Motor neuron (in vitro differentiated cells): ENCODE measurements at regions not wholly inside any gene's neighbourhood (a gene's known extent, or its start where the extent isn't known, plus 50 kb on each side); places are given as distances from the start of the nearest gene placed in this dataset.

Source experiments
- ATAC-seq, 8 experiments: fragments of 200-7000 bp; cut with Tn5 transposase; replicated peaks in 6 of 8; 2 replicates each; pipeline ENCODE4 v1.8.0; 2021; ENCODE audit warnings: mild to moderate bottlenecking in 8 of 8, moderate library complexity in 8 of 8
- H3K27ac ChIP-seq, 2 donors: fragments of 250-450 bp; sonication (Bioruptor Pico); 2 replicates each; pipeline ENCODE4 v1.9.0; 2021; ENCODE audit warnings: antibody characterized with exemption in 2 of 2, mild to moderate bottlenecking in 2 of 2, moderate library complexity in 1 of 2
- H3K4me1 ChIP-seq, 2 donors: fragments of 250-450 bp; sonication (Bioruptor Pico); replicated peaks in 1 of 2; 2 replicates each; pipeline ENCODE4 v1.6.1; 2021; ENCODE audit warnings: antibody characterized with exemption in 2 of 2, mild to moderate bottlenecking in 2 of 2, moderate library complexity in 1 of 2
- H3K4me3 ChIP-seq, 5 donors: fragments of 250-450 bp; sonication (Bioruptor Pico); 2 replicates each; pipeline ENCODE4 v1.9.0; 2021; ENCODE audit warnings: antibody characterized with exemption in 5 of 5, mild to moderate bottlenecking in 5 of 5, moderate library complexity in 4 of 5
- WGBS, 10 experiments: fragments of 450-650 bp; shearing (Covaris generic); methylation state at CpG; one replicate each; pipeline ENCODE4 v1.0.0; 2022; 5-methylcytosine and 5-hydroxymethylcytosine counted together
- in situ Hi-C, 9 experiments: fragments of 400-800 bp; cut with MboI; loops; one replicate each; pipeline ENCODE4 v1.15.0; 2021; ENCODE audit warnings: low sequenced_read_pairs in 9 of 9, low pct_unique_long_range_greater_than_20kb in 2 of 9; ENCODE audit not compliant: unreplicated experiment in 9 of 9

DNA sequence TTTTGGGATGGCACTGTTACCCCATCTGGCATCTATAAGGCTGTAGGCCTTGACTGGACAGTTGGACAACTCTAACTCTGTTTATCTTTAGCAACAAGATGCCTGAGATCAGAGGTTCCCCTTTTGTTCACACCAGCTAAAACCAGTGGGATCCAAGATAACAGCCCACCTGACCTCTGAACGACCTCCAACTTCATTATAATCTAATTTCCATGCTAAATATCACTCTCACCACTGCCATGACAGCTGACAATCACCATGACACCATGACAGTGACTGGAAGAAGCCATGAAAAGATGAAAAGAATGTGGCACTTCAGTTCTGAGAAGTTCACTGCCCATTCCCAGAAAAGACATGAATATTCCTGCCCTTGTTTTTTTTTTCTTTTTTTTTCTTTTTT, 281.4 kb upstream of the TAC1 start:
- in situ Hi-C loops: no loop called here
- H3K4me3 ChIP-seq: no peak overlapping the region
- peak in 1 of 8 experiments; percentile 28 for ATAC-seq
- 0 to 43% (median 0%) methylated on average over 1 of the region's 1 CpG; no CpG with 5 or more reads in 3 of the 10 experiments for WGBS, 10 experiments
- no peak overlapping the region for H3K27ac ChIP-seq
- H3K4me1 ChIP-seq: no peaks in the 10 kb centered on the region

DNA sequence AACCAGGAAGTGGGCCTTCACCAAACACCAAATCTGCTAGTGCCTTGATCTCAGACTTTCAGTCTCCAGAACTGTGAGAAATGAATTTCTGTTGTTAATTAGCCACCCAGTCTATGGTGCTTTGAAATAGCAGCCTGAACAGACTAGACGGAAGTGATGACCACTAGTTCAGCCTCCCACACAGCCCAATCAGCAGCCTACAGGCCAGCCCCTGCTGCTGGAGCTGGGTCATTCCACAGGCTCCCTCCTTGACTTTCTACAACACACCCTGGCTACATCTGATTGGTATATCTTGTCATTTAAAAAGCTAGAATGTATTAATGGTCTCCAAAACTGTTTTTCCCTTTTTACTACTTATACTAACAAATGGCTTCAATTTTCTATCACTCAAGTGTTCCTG, 277.2 kb upstream of the TAC1 start:
- in situ Hi-C loops: no loop called here
- H3K4me1 ChIP-seq: no peaks in the 10 kb centered on the region
- ATAC-seq: no peak
- 60 to 100% (median 100%) methylated on average over 1 of the region's 1 CpG; no CpG with 5 or more reads in 5 of the 10 experiments for WGBS, 10 experiments
- H3K4me3 ChIP-seq: no peak overlapping the region
- no peak overlapping the region for H3K27ac ChIP-seq

DNA sequence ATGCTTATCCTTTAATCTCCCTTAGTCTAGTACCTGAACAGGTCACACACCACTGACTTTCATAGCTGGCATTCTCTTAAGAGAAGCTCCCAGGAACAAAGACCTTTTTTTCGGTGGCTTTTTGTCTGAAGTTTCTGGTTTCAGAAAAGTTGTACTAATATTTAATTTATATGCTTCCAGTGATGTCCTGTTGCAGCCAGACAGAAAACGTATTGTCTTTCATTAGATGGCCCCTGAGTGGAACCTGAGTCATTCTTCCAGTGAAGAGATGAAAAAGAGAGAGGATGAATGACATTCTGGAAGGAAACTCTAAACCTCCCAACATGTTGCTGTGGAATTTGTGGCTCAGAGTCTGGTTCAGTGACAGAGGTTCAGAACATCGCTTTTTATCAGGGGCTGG, 274.8 kb upstream of the TAC1 start:
- in situ Hi-C loops: no loop called here
- 0 to 100% (median 21%) methylated on average over 1 to 3 of the region's 3 CpGs; no CpG with 5 or more reads in 1 of the 10 experiments for WGBS, 10 experiments
- no peak overlapping the region for H3K27ac ChIP-seq
- H3K4me3 ChIP-seq: no peak overlapping the region
- H3K4me1 ChIP-seq: no peaks in the 10 kb centered on the region
- ATAC-seq: no peak

DNA sequence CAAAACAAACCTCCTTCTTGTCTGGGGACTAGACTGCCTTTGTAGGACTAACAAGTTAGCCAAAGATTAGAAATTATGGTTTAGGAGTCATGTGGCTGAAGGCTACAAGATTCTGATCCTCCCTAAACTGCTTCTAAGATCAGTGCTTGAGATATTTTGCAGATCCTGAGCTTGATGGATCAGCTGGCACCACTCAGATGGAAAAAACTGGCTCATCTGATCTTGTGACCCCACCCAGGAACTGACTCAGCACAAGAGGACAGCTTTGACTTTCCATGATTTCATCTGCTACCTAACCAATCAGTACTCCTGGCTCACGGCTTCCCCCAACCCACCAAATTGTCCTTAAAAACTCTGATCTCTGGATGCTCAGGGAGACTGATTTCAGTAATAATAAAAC, 271.5 kb upstream of the TAC1 start:
- peak in 1 of 8 experiments; percentile 46 for ATAC-seq
- in situ Hi-C loops: no loop called here
- 0 to 80% (median 55%) methylated on average over 1 of the region's 1 CpG; no CpG with 5 or more reads in 4 of the 10 experiments for WGBS, 10 experiments
- Histone ChIP-seq H3K4me1 (peaks cover 0 to 4% of the 10 kb centered on the region in 2 donors), H3K27ac (no peak overlapping the region), H3K4me3 (no peak overlapping the region)

DNA sequence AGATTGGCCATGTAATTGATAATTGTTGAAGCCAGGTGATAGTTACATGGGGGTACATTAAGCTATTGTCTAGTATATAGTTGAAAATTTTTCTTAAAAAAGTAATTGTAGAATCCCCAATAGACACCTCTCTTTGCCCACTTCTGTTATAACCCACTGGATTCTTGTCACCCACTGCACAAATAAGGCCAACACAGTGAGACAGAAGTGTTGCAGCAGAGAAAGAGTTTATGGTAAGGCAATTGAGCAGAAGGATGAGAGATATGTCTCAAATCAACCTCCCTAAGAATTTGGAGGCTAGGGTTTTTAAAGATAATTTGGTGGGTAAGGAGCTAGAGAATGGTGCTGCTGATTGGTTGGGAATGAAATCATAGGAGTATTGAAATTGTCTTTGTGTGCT, 270.3 kb upstream of the TAC1 start:
- Histone ChIP-seq H3K27ac (no peak overlapping the region), H3K4me3 (no peak overlapping the region), H3K4me1 (peaks cover 0 to 10% of the 10 kb centered on the region in 2 donors)
- in situ Hi-C loops: no loop called here
- no peak for ATAC-seq

DNA sequence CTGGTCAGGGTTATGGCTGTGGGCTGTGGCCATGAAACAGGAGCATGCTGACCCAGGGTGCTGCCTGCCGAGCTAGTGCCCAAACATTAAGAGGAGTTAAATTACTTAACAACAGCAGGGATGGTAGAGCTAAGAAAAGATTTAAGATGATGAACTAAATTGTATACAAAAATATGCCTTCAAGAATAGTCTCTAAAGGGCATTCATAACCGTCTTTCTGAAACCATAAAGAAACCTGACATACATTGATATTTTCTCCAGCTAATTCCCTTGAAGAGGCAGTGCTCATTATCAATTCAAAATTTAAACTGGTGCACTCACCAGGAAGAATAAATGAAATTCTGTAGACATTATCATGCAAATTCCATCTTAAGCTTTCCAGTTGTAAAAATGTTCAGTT, 265.8 kb upstream of the TAC1 start:
- H3K4me3 ChIP-seq: no peak overlapping the region
- no peak overlapping the region for H3K27ac ChIP-seq
- in situ Hi-C loops: no loop called here
- ATAC-seq: no peak
- WGBS, 10 experiments: 0 to 88% (median 54%) methylated on average over 1 to 2 of the region's 2 CpGs; no CpG with 5 or more reads in 1 of the 10 experiments
- H3K4me1 ChIP-seq: peaks cover 8 to 10% of the 10 kb centered on the region in 2 donors

DNA sequence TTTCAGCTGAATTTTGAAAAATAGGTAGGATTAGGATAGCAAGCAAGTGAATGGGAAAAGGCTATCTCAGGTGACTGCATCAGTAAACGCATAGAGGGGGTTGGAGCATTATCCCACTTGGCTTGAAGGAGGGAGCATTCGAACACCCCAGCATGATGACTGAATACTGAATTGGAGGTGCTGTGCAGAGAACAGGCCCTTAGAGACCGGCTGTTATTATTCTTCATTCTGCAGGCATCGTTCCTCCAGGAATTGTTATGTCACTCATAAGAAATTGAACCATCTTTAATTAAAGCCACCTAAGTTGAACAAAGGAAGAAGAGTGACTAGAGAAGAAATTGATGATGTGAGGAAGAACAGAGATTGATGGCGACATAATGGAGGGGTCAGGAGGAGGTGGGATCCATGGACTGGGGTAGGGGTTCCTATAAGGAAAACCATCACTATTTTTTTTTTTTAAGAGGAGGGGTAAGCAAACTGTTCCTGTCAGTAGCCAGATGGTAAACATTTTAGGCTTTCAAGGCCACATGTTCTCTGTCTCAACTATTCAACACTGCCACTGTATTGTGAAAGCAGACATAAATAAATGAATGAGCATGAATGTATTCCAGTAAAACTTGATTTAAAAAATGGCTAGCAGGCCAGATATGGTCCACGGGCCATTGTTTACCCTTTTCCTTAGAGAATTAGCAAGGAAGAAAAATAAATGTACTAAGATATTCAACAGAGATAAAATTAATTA, 264.7 kb upstream of the TAC1 start:
- Histone ChIP-seq H3K4me1 (peaks cover 8 to 10% of the 10 kb centered on the region in 2 donors), H3K4me3 (no peak overlapping the region), H3K27ac (no peak overlapping the region)
- ATAC-seq: no peak
- WGBS, 10 experiments: 6 to 100% (median 60%) methylated on average over 1 to 6 of the region's 6 CpGs
- in situ Hi-C loops: no loop called here

DNA sequence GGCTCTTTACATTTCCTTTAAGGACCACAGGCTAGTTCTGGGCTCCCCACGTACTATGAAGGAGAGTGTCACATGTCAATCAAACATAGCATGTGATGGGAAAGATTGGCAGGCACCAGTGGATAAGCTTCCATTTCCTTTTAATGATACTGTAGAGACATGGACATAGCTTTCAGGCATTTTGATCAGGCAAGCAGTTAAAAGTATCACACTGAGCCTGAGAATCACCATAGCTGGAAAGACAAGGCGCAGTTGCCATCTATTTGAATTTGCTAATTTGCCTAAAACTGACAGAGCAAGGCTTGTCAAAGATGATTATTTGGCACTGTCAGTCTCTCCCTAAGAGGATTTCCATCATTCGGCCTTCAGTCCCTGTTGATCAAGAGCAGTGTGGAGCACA, 263.4 kb upstream of the TAC1 start:
- WGBS, 10 experiments: 0 to 100% (median 72%) methylated on average over 1 to 3 of the region's 3 CpGs
- no peak for ATAC-seq
- peaks cover 8 to 11% of the 10 kb centered on the region in 2 donors for H3K4me1 ChIP-seq
- H3K27ac ChIP-seq: no peak overlapping the region
- H3K4me3 ChIP-seq: no peak overlapping the region
- in situ Hi-C loops: no loop called here

DNA sequence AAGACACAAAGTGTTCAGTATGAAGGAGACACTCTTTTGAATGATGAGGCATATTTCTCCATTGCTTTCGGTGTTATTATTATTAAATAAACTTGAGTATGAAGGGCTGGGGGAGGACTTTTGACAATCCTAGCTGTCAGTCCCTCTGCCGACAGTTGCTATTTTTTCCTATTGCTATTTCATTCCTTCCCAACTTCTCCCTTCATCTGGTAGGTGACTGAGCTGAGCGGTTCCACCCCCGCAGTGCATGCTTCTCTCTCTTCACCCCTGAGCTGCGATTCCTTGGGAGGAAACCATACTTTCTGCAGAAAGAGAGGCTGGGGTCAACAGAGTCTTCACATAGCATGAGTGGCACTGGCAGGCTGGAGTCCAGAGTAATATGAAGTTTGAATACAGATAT, 261.2 kb upstream of the TAC1 start:
- in situ Hi-C loops: no loop called here
- 0 to 93% (median 73%) methylated on average over 1 to 5 of the region's 5 CpGs; no CpG with 5 or more reads in 2 of the 10 experiments for WGBS, 10 experiments
- Histone ChIP-seq H3K27ac (no peak overlapping the region), H3K4me1 (peaks cover 8 to 9% of the 10 kb centered on the region in 2 donors), H3K4me3 (no peak overlapping the region)
- no peak for ATAC-seq

DNA sequence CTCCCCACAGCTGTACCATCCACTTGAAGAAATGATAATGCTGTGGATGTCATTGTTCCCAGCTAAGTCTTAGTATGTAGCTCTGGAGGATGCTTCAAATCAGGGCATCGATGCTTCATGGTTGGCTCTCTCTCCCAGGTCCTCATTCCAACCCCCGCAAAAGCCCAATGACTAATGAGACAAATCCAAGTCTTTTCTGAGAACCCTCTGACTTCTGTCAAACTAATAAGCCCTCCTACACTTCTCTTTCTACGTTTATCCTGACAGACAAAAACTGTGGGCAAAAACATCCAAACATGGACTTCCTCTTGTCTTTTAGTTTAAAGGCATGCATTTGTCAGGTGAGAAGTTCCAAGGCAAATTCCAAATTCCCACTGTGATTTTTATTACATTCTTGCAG, 260.4 kb upstream of the TAC1 start:
- 0 to 96% (median 67%) methylated on average over 1 to 3 of the region's 3 CpGs; no CpG with 5 or more reads in 1 of the 10 experiments for WGBS, 10 experiments
- H3K27ac ChIP-seq: no peak overlapping the region
- in situ Hi-C loops: no loop called here
- H3K4me1 ChIP-seq: peaks cover 3 to 8% of the 10 kb centered on the region in 2 donors
- no peak for ATAC-seq
- no peak overlapping the region for H3K4me3 ChIP-seq

DNA sequence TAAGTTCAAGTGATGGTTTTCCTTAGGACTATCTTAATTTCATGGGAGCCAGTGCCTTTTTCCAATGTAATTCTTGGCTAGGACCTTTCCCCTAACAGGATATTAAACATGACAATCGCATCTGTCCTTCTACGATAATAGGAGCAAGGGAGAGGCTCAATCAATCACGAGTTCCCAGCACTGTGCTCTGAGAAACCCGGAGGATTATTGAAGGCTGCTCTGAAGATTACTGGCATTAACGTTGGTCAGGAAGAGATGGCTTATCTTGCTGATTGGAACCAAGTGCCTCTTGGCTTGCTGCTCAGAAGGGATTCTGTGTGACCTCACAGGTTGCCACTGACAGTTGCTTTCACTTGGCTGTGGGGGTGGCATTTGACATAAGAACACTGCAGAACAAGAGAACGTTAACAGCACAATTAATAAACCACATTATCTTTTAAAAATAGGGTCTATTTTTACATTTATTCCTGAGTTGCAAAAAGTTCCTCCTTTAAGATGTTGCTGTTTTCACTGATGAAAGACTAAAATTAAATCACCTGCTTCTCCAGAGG, 252.1 kb upstream of the TAC1 start:
- in situ Hi-C loops: loop anchor here in 1 of 9 experiments (25.0 kb wide), 1 partner anchor 357 kb away; no protein-coding TSS in a partner anchor
- H3K4me1 ChIP-seq: peaks cover 13 to 19% of the 10 kb centered on the region in 2 donors
- ATAC-seq: peak in 3 of 8 experiments; percentile 42 to 52 (median 46)
- no peak overlapping the region for H3K27ac ChIP-seq
- H3K4me3 ChIP-seq: no peak overlapping the region
- WGBS, 10 experiments: 0 to 57% (median 32%) methylated on average over 1 to 6 of the region's 6 CpGs; no CpG with 5 or more reads in 1 of the 10 experiments

DNA sequence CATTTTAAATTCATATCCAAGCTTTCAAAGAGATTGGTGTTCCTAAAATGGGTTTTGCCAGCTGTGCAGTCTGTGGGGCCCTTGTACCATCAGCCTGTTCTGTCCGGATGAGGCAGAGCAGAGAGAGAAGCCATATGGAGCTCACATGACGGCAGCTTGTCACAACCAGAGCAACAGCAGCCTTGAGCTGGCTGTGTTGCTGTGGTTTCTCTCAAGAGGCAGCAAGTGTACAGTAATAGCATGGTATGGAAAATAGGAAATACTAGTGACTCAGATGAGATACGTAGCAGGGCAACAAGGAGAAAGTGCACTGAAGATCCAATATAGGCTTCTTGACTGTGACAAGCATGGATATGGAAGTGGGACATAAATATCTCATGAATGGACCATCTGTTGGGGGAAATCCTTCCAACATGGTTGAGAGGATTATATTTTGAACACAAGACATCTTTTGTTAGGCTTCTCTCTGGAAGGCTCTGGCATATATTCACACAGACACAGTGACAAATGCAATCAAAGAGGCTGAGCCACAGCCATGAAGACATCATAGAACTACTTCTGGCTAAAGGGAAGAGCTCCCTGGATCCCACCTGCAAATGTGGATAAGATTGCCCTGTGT, 251.0 kb upstream of the TAC1 start:
- Histone ChIP-seq H3K4me1 (peaks cover 13 to 19% of the 10 kb centered on the region in 2 donors), H3K27ac (no peak overlapping the region), H3K4me3 (no peak overlapping the region)
- in situ Hi-C loops: loop anchor here in 1 of 9 experiments (25.0 kb wide), 1 partner anchor 356 kb away; no protein-coding TSS in a partner anchor
- WGBS, 10 experiments: 0 to 100% (median 42%) methylated on average over 1 to 2 of the region's 3 CpGs; no CpG with 5 or more reads in 2 of the 10 experiments
- ATAC-seq: peak in 5 of 8 experiments; percentile 82 to 97 (median 92)

DNA sequence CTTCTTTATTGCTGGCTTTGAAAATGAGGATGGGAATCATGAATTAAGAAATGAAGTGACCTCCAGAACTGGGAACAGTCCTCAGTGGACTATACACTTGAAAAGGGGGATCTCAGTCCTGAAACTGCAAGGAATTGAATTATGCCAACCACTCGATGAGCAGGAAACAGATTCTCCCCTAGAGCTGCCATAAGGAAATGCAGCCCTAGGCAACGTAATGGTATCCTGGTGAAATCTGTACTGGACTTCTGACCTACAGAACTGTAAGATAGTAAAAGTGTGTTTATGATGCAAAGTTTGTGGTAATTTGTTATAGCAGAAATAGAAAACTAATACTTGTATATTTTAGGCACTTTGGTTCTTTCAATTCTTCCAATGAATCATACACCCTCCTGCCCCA, 236.4 kb upstream of the TAC1 start:
- 33 to 100% (median 80%) methylated on average over 1 to 2 of the region's 2 CpGs; no CpG with 5 or more reads in 3 of the 10 experiments for WGBS, 10 experiments
- H3K4me3 ChIP-seq: no peak overlapping the region
- no peaks in the 10 kb centered on the region for H3K4me1 ChIP-seq
- in situ Hi-C loops: loop anchor here in 1 of 9 experiments (25.0 kb wide), 1 partner anchor 342 kb away; no protein-coding TSS in a partner anchor
- H3K27ac ChIP-seq: no peak overlapping the region
- ATAC-seq: no peak
